MM.1S (cell line): ENCODE measurements at regions not wholly inside any gene's neighbourhood (a gene's known extent, or its start where the extent isn't known, plus 50 kb on each side); places are given as distances from the start of the nearest gene placed in this dataset.
A peak's percentile ranks its signal among the peaks of the same experiment; 100 is the strongest.

Experiments used
- DNase-seq: peaks from one replicate; pipeline ENCODE4 v3.0.0-alpha.2; 2015
- H2AFZ ChIP-seq: fragments of 300-600 bp; sonication (generic); 2 replicates; pipeline ENCODE4 v1.6.0; 2016; ENCODE audit warnings: antibody characterized with exemption, low read length
- H3F3A ChIP-seq: fragments of 300-600 bp; sonication (generic); 2 replicates; pipeline ENCODE4 v1.6.1; 2016; ENCODE audit warnings: mild to moderate bottlenecking, antibody characterized with exemption, low read length, moderate library complexity, mixed read lengths; ENCODE audit not compliant: insufficient read depth
- H3K27ac ChIP-seq: fragments of 300-600 bp; sonication (generic); 2 replicates; pipeline ENCODE4 v1.5.1; 2016; ENCODE audit warnings: mild to moderate bottlenecking, low read length
- H3K27me3 ChIP-seq: fragments of 300-600 bp; sonication (generic); replicated peaks from 2 replicates; pipeline ENCODE4 v1.6.0; 2016; ENCODE audit warnings: low read length; ENCODE audit not compliant: insufficient read depth
- H3K36me3 ChIP-seq: fragments of 300-600 bp; sonication (generic); replicated peaks from 2 replicates; pipeline ENCODE4 v1.6.1; 2016; ENCODE audit warnings: mild to moderate bottlenecking, low read length, mixed read lengths; ENCODE audit not compliant: insufficient read depth
- H3K4me1 ChIP-seq: fragments of 300-600 bp; sonication (generic); 2 replicates; pipeline ENCODE4 v1.6.1; 2016; ENCODE audit warnings: low read length, mixed read lengths
- H3K4me2 ChIP-seq: fragments of 300-600 bp; sonication (generic); 2 replicates; pipeline ENCODE4 v1.6.0; 2016; ENCODE audit warnings: low read depth, low read length
- H3K4me3 ChIP-seq: fragments of 300-600 bp; sonication (generic); 2 replicates; pipeline ENCODE4 v1.5.1; 2016; ENCODE audit warnings: low read length, mixed read lengths
- H3K79me2 ChIP-seq: fragments of 300-600 bp; sonication (generic); 2 replicates; pipeline ENCODE4 v1.6.1; 2016; ENCODE audit warnings: mixed run types, low read length, mixed read lengths
- H3K9ac ChIP-seq: fragments of 300-600 bp; sonication (generic); 2 replicates; pipeline ENCODE4 v1.6.1; 2016; ENCODE audit warnings: low read length, mixed read lengths
- H3K9me2 ChIP-seq: fragments of 300-600 bp; sonication (generic); replicated peaks from 2 replicates; pipeline ENCODE4 v1.6.1; 2016; ENCODE audit warnings: mild to moderate bottlenecking, low read length, mixed read lengths; ENCODE audit not compliant: insufficient read depth
- H3K9me3 ChIP-seq: fragments of 300-600 bp; sonication (generic); replicated peaks from 2 replicates; pipeline ENCODE4 v1.6.1; 2016; ENCODE audit warnings: mild to moderate bottlenecking, low read length, mixed read lengths; ENCODE audit not compliant: insufficient read depth
- H4K20me1 ChIP-seq: fragments of 300-600 bp; sonication (generic); 2 replicates; pipeline ENCODE4 v1.6.1; 2016; ENCODE audit warnings: mild to moderate bottlenecking, low read length, moderate library complexity, mixed read lengths; ENCODE audit not compliant: insufficient read depth
- EZH2 ChIP-seq: fragments of 300-600 bp; sonication (generic); optimal IDR thresholded peaks from 2 replicates; pipeline ENCODE3; 2017; ENCODE audit warnings: low read depth, mild to moderate bottlenecking, antibody characterized with exemption, low read length, mixed read lengths
- EZH2phosphoT487 ChIP-seq: fragments of 300-600 bp; sonication (generic); IDR thresholded peaks from 2 replicates; pipeline ENCODE4 v1.6.1; 2018; ENCODE audit warnings: antibody characterized with exemption, low read length
- TF ChIP-seq, protein P1 (sequence below): fragments of 300-600 bp; sonication (generic); IDR thresholded peaks from 2 replicates; pipeline ENCODE4 v1.5.1; 2016; ENCODE audit warnings: antibody characterized with exemption, low read length, mixed read lengths

- Histone ChIP-seq H3F3A (peaks cover 8% of the 10 kb centered on the region), H3K9me2 (no peaks in the 10 kb centered on the region), H4K20me1 (no peaks in the 10 kb centered on the region), H3K9ac (no peak overlapping the region), H2AFZ (no peak overlapping the region), H3K4me1 (peaks cover 8% of the 10 kb centered on the region; the same call in 1 of the 2 replicates), H3K36me3 (no peaks in the 10 kb centered on the region), H3K4me2 (no peak overlapping the region), H3K27ac (no peak overlapping the region), H3K9me3 (no peaks in the 10 kb centered on the region), H3K4me3 (no peak overlapping the region), H3K79me2 (no peaks in the 10 kb centered on the region), H3K27me3 (no peaks in the 10 kb centered on the region)
- TF ChIP-seq EZH2phosphoT487, result no peak
- TF ChIP-seq, protein P1, sequence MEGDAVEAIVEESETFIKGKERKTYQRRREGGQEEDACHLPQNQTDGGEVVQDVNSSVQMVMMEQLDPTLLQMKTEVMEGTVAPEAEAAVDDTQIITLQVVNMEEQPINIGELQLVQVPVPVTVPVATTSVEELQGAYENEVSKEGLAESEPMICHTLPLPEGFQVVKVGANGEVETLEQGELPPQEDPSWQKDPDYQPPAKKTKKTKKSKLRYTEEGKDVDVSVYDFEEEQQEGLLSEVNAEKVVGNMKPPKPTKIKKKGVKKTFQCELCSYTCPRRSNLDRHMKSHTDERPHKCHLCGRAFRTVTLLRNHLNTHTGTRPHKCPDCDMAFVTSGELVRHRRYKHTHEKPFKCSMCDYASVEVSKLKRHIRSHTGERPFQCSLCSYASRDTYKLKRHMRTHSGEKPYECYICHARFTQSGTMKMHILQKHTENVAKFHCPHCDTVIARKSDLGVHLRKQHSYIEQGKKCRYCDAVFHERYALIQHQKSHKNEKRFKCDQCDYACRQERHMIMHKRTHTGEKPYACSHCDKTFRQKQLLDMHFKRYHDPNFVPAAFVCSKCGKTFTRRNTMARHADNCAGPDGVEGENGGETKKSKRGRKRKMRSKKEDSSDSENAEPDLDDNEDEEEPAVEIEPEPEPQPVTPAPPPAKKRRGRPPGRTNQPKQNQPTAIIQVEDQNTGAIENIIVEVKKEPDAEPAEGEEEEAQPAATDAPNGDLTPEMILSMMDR, result no peak
- no peak for TF ChIP-seq EZH2
- DNase-seq, result no peak
Measured at GRCh38 chr9:88235615-88236014, 97.3 kb upstream of the SPATA31C2 start.

DNA sequence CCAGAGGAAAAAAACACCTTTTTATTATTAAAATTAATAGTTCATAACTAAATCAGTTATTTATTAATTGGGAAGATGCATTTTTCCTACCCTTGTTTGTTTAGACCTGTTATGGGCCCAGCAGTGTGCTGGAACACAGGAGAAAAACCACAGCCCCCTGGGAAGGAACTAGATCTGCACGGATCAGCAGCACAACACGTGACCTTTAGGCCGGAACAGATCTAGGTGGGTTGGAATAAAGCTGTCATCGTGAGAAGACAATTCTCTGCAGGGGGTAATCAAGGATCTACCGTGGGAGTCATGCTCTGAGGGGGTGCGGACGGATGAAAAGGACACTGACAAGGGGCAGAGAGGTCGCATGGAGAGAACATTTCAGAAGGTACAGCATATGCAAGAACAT, 95.8 kb upstream of the SPATA31C2 start:
- Histone ChIP-seq H3F3A (peaks cover 8% of the 10 kb centered on the region), H3K4me2 (no peak overlapping the region), H3K9me3 (no peaks in the 10 kb centered on the region), H3K9me2 (no peaks in the 10 kb centered on the region), H3K36me3 (no peaks in the 10 kb centered on the region), H2AFZ (no peak overlapping the region), H3K4me3 (no peak overlapping the region), H3K79me2 (no peaks in the 10 kb centered on the region), H3K4me1 (peaks cover 8% of the 10 kb centered on the region; the same call in 1 of the 2 replicates), H3K9ac (no peak overlapping the region), H3K27me3 (no peaks in the 10 kb centered on the region), H4K20me1 (no peaks in the 10 kb centered on the region), H3K27ac (no peak overlapping the region)
- no peak for DNase-seq
- TF ChIP-seq EZH2 (no peak), EZH2phosphoT487 (no peak)
- TF ChIP-seq, protein P1, result no peak

- peak; percentile 94 for DNase-seq
- H3K9me3 ChIP-seq, result no peaks in the 10 kb centered on the region
Measured at GRCh38 chr9:88233091-88233490, 94.8 kb upstream of the SPATA31C2 start.

More at GRCh38 chr9:88233091-88233490, 94.8 kb upstream of the SPATA31C2 start:
- peak overlapping the region; percentile 42; the same call in 1 of the 2 replicates for H3K27ac ChIP-seq
- no peaks in the 10 kb centered on the region for H3K79me2 ChIP-seq
- H3F3A ChIP-seq, result peaks cover 8% of the 10 kb centered on the region
- no peaks in the 10 kb centered on the region for H4K20me1 ChIP-seq
- H3K4me2 ChIP-seq, result peak overlapping the region; percentile 48; the same call in 1 of the 2 replicates
- H3K36me3 ChIP-seq, result no peaks in the 10 kb centered on the region
- H3K4me3 ChIP-seq, result no peak overlapping the region
- H2AFZ ChIP-seq, result no peak overlapping the region
- peaks cover 8% of the 10 kb centered on the region; the same call in 1 of the 2 replicates for H3K4me1 ChIP-seq
- no peaks in the 10 kb centered on the region for H3K27me3 ChIP-seq
- no peaks in the 10 kb centered on the region for H3K9me2 ChIP-seq
- H3K9ac ChIP-seq, result no peak overlapping the region
- TF ChIP-seq EZH2 (no peak), EZH2phosphoT487 (no peak)
- TF ChIP-seq, protein P1, result no peak
